Limb (tissue), 2 donors: ENCODE measurements at regions not wholly inside any gene's neighbourhood (a gene's known extent, or its start where the extent isn't known, plus 50 kb on each side); places are given as distances from the start of the nearest gene placed in this dataset.

Experiments used
- DNase-seq, 2 donors: peaks; one replicate each; pipeline ENCODE4 v3.0.0-alpha.2; 2016; ENCODE audit errors: extremely low spot score in 2 of 2

GRCh38 chr13:57784633-57785032 lies 153.1 kb downstream of the PCDH17 start:
- no peak for DNase-seq

GRCh38 chr13:57787058-57787791 lies 155.7 kb downstream of the PCDH17 start:
- no peak for DNase-seq

GRCh38 chr13:57799624-57800023 lies 168.1 kb downstream of the PCDH17 start:
- DNase-seq = no peak

GRCh38 chr13:57813651-57814050 lies 182.1 kb downstream of the PCDH17 start:
- no peak for DNase-seq

GRCh38 chr13:57815600-57815999 lies 184.1 kb downstream of the PCDH17 start:
- DNase-seq = no peak

- DNase-seq = no peak
Measured at GRCh38 chr13:57820924-57821323, 189.4 kb downstream of the PCDH17 start.

GRCh38 chr13:57823704-57824103 lies 192.2 kb downstream of the PCDH17 start:
- no peak for DNase-seq

GRCh38 chr13:57824121-57824520 lies 192.6 kb downstream of the PCDH17 start:
- DNase-seq = no peak

GRCh38 chr13:57825066-57825465 lies 193.5 kb downstream of the PCDH17 start:
- DNase-seq = no peak

GRCh38 chr13:57829496-57829895 lies 198.0 kb downstream of the PCDH17 start:
- no peak for DNase-seq

GRCh38 chr13:57832187-57832586 lies 200.6 kb downstream of the PCDH17 start:
- no peak for DNase-seq

GRCh38 chr13:57837801-57838200 lies 206.3 kb downstream of the PCDH17 start:
- DNase-seq = no peak

- DNase-seq = no peak
Measured at GRCh38 chr13:57843521-57843920, 212.0 kb downstream of the PCDH17 start.

GRCh38 chr13:57846600-57847173 lies 215.1 kb downstream of the PCDH17 start:
- no peak for DNase-seq

GRCh38 chr13:57857945-57858344 lies 226.4 kb downstream of the PCDH17 start:
- DNase-seq = no peak

- DNase-seq = no peak
Measured at GRCh38 chr13:57858376-57858775, 226.8 kb downstream of the PCDH17 start.

GRCh38 chr13:57862879-57863278 lies 231.3 kb downstream of the PCDH17 start:
- DNase-seq = no peak

- DNase-seq = no peak
Measured at GRCh38 chr13:57865600-57866294, 234.2 kb downstream of the PCDH17 start.

- DNase-seq = no peak
Measured at GRCh38 chr13:57874530-57874929, 243.0 kb downstream of the PCDH17 start.

GRCh38 chr13:57877601-57878000 lies 246.1 kb downstream of the PCDH17 start:
- DNase-seq = no peak

GRCh38 chr13:57878291-57878690 lies 246.7 kb downstream of the PCDH17 start:
- no peak for DNase-seq

GRCh38 chr13:57897225-57897624 lies 265.7 kb downstream of the PCDH17 start:
- DNase-seq = no peak

GRCh38 chr13:57899096-57899495 lies 267.6 kb downstream of the PCDH17 start:
- DNase-seq = no peak
